GM12878 (cell line): ENCODE measurements at regions not wholly inside any gene's neighbourhood (a gene's known extent, or its start where the extent isn't known, plus 50 kb on each side); places are given as distances from the start of the nearest gene placed in this dataset.

ENCODE experiments used
- CHD2 ChIP-seq: IDR thresholded peaks from 2 replicates; pipeline ENCODE4 v1.6.1; 2011; ENCODE audit warnings: low read depth, low read length, improper control_type of control experiment, borderline replicate concordance
- HCFC1 ChIP-seq: fragments of 150-350 bp; IDR thresholded peaks from 2 replicates; pipeline ENCODE4 v1.6.1; 2014; ENCODE audit warnings: low read length
- NFIC ChIP-seq: IDR thresholded peaks from 2 replicates; pipeline ENCODE4 v1.6.1; 2012; ENCODE audit warnings: low read depth, mild to moderate bottlenecking, inconsistent platforms, low read length, moderate library complexity
- POLR2AphosphoS5 ChIP-seq: IDR thresholded peaks from 2 replicates; pipeline ENCODE4 v1.6.1; 2011; ENCODE audit warnings: mild to moderate bottlenecking, low read length, inconsistent platforms
- PRDM15 ChIP-seq: fragments of 450-650 bp; formaldehyde crosslinking; IDR thresholded peaks from 2 replicates; pipeline ENCODE4 v1.4.0; 2020; ENCODE audit warnings: mild to moderate bottlenecking, moderate library complexity
- TCF12 ChIP-seq: IDR thresholded peaks from 2 replicates; pipeline ENCODE4 v1.6.1; 2011; ENCODE audit warnings: low read depth, mild to moderate bottlenecking, low read length
- TF ChIP-seq, protein P1 (sequence below), 3 experiments: IDR thresholded peaks in 2 of 3; conservative IDR thresholded peaks in 1 of 3; 2 replicates each; pipeline ENCODE4 v1.5.1; 2011; ENCODE audit warnings: low read depth in 3 of 3, low read length in 3 of 3, mild to moderate bottlenecking in 3 of 3, control low read depth in 2 of 3, moderate library complexity in 2 of 3, inconsistent platforms in 1 of 3, mixed read lengths in 1 of 3; ENCODE audit not compliant: control insufficient read depth in 2 of 3, insufficient read depth in 1 of 3; ENCODE audit errors: extremely low read depth in 1 of 3
- TF ChIP-seq, protein P2 (sequence below): IDR thresholded peaks from 2 replicates; pipeline ENCODE4 v1.6.1; 2012; ENCODE audit warnings: low read depth, low read length, improper control_type of control experiment

GRCh38 chr13:89515948-89516347, 1831.5 kb upstream of the MIR17HG start:
- TF ChIP-seq PRDM15: no peak
- no peak for TF ChIP-seq HCFC1
- no peak for TF ChIP-seq CHD2
- no peak for TF ChIP-seq POLR2AphosphoS5
- TF ChIP-seq TCF12: no peak
- TF ChIP-seq, protein P1, sequence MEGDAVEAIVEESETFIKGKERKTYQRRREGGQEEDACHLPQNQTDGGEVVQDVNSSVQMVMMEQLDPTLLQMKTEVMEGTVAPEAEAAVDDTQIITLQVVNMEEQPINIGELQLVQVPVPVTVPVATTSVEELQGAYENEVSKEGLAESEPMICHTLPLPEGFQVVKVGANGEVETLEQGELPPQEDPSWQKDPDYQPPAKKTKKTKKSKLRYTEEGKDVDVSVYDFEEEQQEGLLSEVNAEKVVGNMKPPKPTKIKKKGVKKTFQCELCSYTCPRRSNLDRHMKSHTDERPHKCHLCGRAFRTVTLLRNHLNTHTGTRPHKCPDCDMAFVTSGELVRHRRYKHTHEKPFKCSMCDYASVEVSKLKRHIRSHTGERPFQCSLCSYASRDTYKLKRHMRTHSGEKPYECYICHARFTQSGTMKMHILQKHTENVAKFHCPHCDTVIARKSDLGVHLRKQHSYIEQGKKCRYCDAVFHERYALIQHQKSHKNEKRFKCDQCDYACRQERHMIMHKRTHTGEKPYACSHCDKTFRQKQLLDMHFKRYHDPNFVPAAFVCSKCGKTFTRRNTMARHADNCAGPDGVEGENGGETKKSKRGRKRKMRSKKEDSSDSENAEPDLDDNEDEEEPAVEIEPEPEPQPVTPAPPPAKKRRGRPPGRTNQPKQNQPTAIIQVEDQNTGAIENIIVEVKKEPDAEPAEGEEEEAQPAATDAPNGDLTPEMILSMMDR (IDR thresholded peaks at IDR 0.05 in 2 of 3, conservative IDR thresholded peaks at IDR 0.05 in 1 of 3; ENCODE audit: control insufficient read depth in 2 of 3, extremely low read depth in 1 of 3, insufficient read depth in 1 of 3, low read depth in 3 of 3, low read length in 3 of 3): no peak
- TF ChIP-seq, protein P2, sequence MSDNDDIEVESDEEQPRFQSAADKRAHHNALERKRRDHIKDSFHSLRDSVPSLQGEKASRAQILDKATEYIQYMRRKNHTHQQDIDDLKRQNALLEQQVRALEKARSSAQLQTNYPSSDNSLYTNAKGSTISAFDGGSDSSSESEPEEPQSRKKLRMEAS: no peak
- TF ChIP-seq NFIC: no peak
